OCI-LY7 (cell line): ENCODE measurements at regions not wholly inside any gene's neighbourhood (a gene's known extent, or its start where the extent isn't known, plus 50 kb on each side); places are given as distances from the start of the nearest gene placed in this dataset. TPM values are rescaled to one million over a fixed set of nuclear protein-coding genes. Genes with fewer than 3 reads are reported as not detected.

Experiments
- BruUV-seq: library from RNA; stranded (reverse); fragments of 400-500 nt; replicated peaks from 2 replicates; lab custom pipeline; 2021; lab: Mats Ljungman, UMichigan
- CTCF ChIA-PET: fragments of 300-600 bp; sonication (Branson Sonifier 250); formaldehyde crosslinking; loops from one replicate; lab custom pipeline; 2022; ENCODE audit warnings: antibody characterized with exemption; ENCODE audit not compliant: unreplicated experiment; lab: Charles Lee
- POLR2A ChIA-PET: fragments of 300-600 bp; sonication (Branson Sonifier 250); formaldehyde crosslinking; loops from one replicate; lab custom pipeline; 2022; ENCODE audit warnings: antibody characterized with exemption; lab: Charles Lee
- DNase-seq: peaks from one replicate; pipeline ENCODE4 v3.0.0-alpha.2; 2015; ENCODE audit warnings: low spot score
- H2AFZ ChIP-seq: fragments of 200-600 bp; sonication (generic), shearing (Covaris generic); 2 replicates; pipeline ENCODE4 v1.6.1; 2014; ENCODE audit warnings: mild to moderate bottlenecking, antibody characterized with exemption, low read length, moderate library complexity
- H3K27ac ChIP-seq: fragments of 200-600 bp; sonication (generic); 2 replicates; pipeline ENCODE4 v1.5.1; 2014; ENCODE audit warnings: mixed run types, low read depth, mild to moderate bottlenecking, moderate library complexity, low read length, inconsistent platforms; ENCODE audit not compliant: poor library complexity, severe bottlenecking
- H3K36me3 ChIP-seq: fragments of 200-600 bp; sonication (generic); 2 replicates; pipeline ENCODE4 v1.6.1; 2014; ENCODE audit warnings: mild to moderate bottlenecking, antibody characterized with exemption, low read length, moderate library complexity, mixed read lengths; ENCODE audit not compliant: insufficient read depth
- H3K4me1 ChIP-seq: fragments of 200-600 bp; sonication (generic); 2 replicates; pipeline ENCODE4 v1.5.1; 2014; ENCODE audit warnings: mild to moderate bottlenecking, low read length; ENCODE audit not compliant: insufficient read depth, poor library complexity, severe bottlenecking
- H3K4me2 ChIP-seq: fragments of 200-600 bp; sonication (generic); 2 replicates; pipeline ENCODE4 v1.6.1; 2014; ENCODE audit warnings: mild to moderate bottlenecking, low read length
- H3K4me3 ChIP-seq: fragments of 200-600 bp; sonication (generic); 2 replicates; pipeline ENCODE4 v1.5.1; 2014; ENCODE audit warnings: mild to moderate bottlenecking, low read depth, low read length; ENCODE audit not compliant: poor library complexity, severe bottlenecking
- H3K79me2 ChIP-seq: fragments of 200-600 bp; sonication (generic); 2 replicates; pipeline ENCODE4 v1.6.1; 2016; ENCODE audit warnings: low read depth, mild to moderate bottlenecking, low read length, moderate library complexity, mixed read lengths; ENCODE audit not compliant: insufficient read depth
- H3K9me2 ChIP-seq: fragments of 200-600 bp; sonication (generic); 2 replicates; pipeline ENCODE4 v1.6.1; 2016; ENCODE audit warnings: mild to moderate bottlenecking, low read length, mixed read lengths; ENCODE audit not compliant: insufficient read depth
- H3K9me3 ChIP-seq: fragments of 200-600 bp; sonication (generic); 2 replicates; pipeline ENCODE4 v1.6.1; 2014; ENCODE audit warnings: mild to moderate bottlenecking, mixed run types, low read length, mixed read lengths
- H4K20me1 ChIP-seq: fragments of 200-600 bp; sonication (generic); 2 replicates; pipeline ENCODE4 v1.6.1; 2014; ENCODE audit warnings: mild to moderate bottlenecking, antibody characterized with exemption, low read length, moderate library complexity, mixed read lengths; ENCODE audit not compliant: insufficient read depth
- EZH2phosphoT487 ChIP-seq: fragments of 200-600 bp; sonication (generic); IDR thresholded peaks from 2 replicates; pipeline ENCODE4 v1.6.1; 2018; ENCODE audit warnings: low read depth, borderline replicate concordance, mild to moderate bottlenecking, mixed run types, antibody characterized with exemption, low read length, moderate library complexity, mixed read lengths
- intact Hi-C: fragments of 100-400 bp; cut with micrococcal nuclease; formaldehyde crosslinking; loops from one replicate; pipeline ENCODE4 v1.10.0; 2022; ENCODE audit not compliant: unreplicated experiment
- microRNA-seq: library from miRNA; unstranded; fragments of <30 nt; microRNA quantifications from one replicate; pipeline ENCODE4 v1.2.0, GENCODE V29; 2022; ENCODE audit warnings: borderline replicate concordance
- TF ChIP-seq, protein P1 (sequence below): fragments of 200-600 bp; sonication (generic); conservative IDR thresholded peaks from 2 replicates; pipeline ENCODE4 v1.5.1; 2014; ENCODE audit warnings: mild to moderate bottlenecking, antibody characterized with exemption, low read length, moderate library complexity, mixed read lengths

DNA sequence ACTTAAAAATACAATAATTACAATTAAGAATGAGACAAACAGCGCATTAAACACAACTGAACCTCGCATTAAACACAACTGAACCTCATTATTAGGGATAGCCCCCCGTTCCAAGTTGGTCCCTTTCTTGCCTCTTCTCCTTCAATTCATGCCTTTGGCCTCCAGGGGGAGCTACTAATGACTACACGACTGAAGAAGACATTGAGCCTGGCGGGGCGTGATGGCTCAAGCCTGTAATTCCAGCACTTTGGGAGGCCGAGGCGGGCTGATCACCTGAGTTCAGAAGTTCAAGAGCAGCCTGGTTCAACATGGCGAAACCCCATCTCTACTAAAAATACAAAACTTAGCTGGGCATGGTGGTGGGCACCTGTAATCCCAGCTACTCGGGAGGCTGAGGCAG is 56.4 kb upstream of the NWD2 start:
- no TSS peak for BruUV-seq
- intact Hi-C loops: no loop called here
- H3K9me2 ChIP-seq: no peaks in the 10 kb centered on the region
- no peaks in the 10 kb centered on the region for H3K9me3 ChIP-seq
- no peaks in the 10 kb centered on the region for H3K79me2 ChIP-seq
- H3K4me1 ChIP-seq: no peaks in the 10 kb centered on the region
- H2AFZ ChIP-seq: no peak overlapping the region
- DNase-seq: peak; percentile 12
- no peak for TF ChIP-seq EZH2phosphoT487
- TF ChIP-seq, protein P1, sequence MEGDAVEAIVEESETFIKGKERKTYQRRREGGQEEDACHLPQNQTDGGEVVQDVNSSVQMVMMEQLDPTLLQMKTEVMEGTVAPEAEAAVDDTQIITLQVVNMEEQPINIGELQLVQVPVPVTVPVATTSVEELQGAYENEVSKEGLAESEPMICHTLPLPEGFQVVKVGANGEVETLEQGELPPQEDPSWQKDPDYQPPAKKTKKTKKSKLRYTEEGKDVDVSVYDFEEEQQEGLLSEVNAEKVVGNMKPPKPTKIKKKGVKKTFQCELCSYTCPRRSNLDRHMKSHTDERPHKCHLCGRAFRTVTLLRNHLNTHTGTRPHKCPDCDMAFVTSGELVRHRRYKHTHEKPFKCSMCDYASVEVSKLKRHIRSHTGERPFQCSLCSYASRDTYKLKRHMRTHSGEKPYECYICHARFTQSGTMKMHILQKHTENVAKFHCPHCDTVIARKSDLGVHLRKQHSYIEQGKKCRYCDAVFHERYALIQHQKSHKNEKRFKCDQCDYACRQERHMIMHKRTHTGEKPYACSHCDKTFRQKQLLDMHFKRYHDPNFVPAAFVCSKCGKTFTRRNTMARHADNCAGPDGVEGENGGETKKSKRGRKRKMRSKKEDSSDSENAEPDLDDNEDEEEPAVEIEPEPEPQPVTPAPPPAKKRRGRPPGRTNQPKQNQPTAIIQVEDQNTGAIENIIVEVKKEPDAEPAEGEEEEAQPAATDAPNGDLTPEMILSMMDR: peak; percentile 66
- no peak overlapping the region for H3K4me2 ChIP-seq
- ChIA-PET CTCF (no interaction called here), POLR2A (no interaction called here)
- no peak overlapping the region for H3K27ac ChIP-seq
- H3K36me3 ChIP-seq: no peaks in the 10 kb centered on the region
- no peak overlapping the region for H3K4me3 ChIP-seq
- no peaks in the 10 kb centered on the region for H4K20me1 ChIP-seq

Small RNA genes in the stretch of these regions (microRNA-seq; reads per million reads assigned to microRNA genes)
- not detected for gene MIR1255B1
